COLO829 (cell line): ENCODE measurements at regions not wholly inside any gene's neighbourhood (a gene's known extent, or its start where the extent isn't known, plus 50 kb on each side); places are given as distances from the start of the nearest gene placed in this dataset.

Experiments used
- DNase-seq: peaks from one replicate; pipeline ENCODE4 v3.0.0; 2012; ENCODE audit warnings: low spot score

GRCh38 chr2:173647681-173648311, 293.1 kb downstream of the CDCA7 start:
- no peak for DNase-seq

GRCh38 chr2:173648816-173649215, 294.1 kb downstream of the CDCA7 start:
- DNase-seq, result no peak

- no peak for DNase-seq
Observed at GRCh38 chr2:173649527-173650219, 295.0 kb downstream of the CDCA7 start.

- DNase-seq, result no peak
Observed at GRCh38 chr2:173651891-173652290, 297.2 kb downstream of the CDCA7 start.

GRCh38 chr2:173652311-173652710, 297.6 kb downstream of the CDCA7 start:
- no peak for DNase-seq

GRCh38 chr2:173652767-173653431, 298.2 kb downstream of the CDCA7 start:
- peak; percentile 84 for DNase-seq

- DNase-seq, result no peak
Observed at GRCh38 chr2:173653432-173653805, 298.7 kb downstream of the CDCA7 start.

- no peak for DNase-seq
Observed at GRCh38 chr2:173654161-173654895, 299.7 kb downstream of the CDCA7 start.

- no peak for DNase-seq
Observed at GRCh38 chr2:173654896-173655265, 300.2 kb downstream of the CDCA7 start.

- no peak for DNase-seq
Observed at GRCh38 chr2:173656086-173656485, 301.4 kb downstream of the CDCA7 start.

GRCh38 chr2:173657996-173658717, 303.5 kb downstream of the CDCA7 start:
- DNase-seq, result no peak

- DNase-seq, result no peak
Observed at GRCh38 chr2:173658946-173659371, 304.3 kb downstream of the CDCA7 start.

GRCh38 chr2:173659509-173659908, 304.8 kb downstream of the CDCA7 start:
- no peak for DNase-seq

- DNase-seq, result no peak
Observed at GRCh38 chr2:173661586-173661985, 303.6 kb downstream of the SP3 start.

- DNase-seq, result no peak
Observed at GRCh38 chr2:173663353-173663752, 301.8 kb downstream of the SP3 start.

- DNase-seq, result no peak
Observed at GRCh38 chr2:173663835-173664512, 301.2 kb downstream of the SP3 start.

- DNase-seq, result no peak
Observed at GRCh38 chr2:173664513-173664910, 300.7 kb downstream of the SP3 start.

- DNase-seq, result no peak
Observed at GRCh38 chr2:173666171-173666888, 298.8 kb downstream of the SP3 start.

- DNase-seq, result no peak
Observed at GRCh38 chr2:173667014-173667413, 298.2 kb downstream of the SP3 start.

GRCh38 chr2:173667415-173667814, 297.8 kb downstream of the SP3 start:
- DNase-seq, result no peak
